ENCODE measurements at regions not wholly inside any gene's neighbourhood (a gene's known extent, or its start where the extent isn't known, plus 50 kb on each side); places are given as distances from the start of the nearest gene placed in this dataset.
A peak's percentile ranks its signal among the peaks of the same experiment; 100 is the strongest.
"Not testable (repeated sequence)": the region's sequence is repeated elsewhere in the genome, so short reads cannot be mapped to it uniquely, and the experiment has no call there.

DNA sequence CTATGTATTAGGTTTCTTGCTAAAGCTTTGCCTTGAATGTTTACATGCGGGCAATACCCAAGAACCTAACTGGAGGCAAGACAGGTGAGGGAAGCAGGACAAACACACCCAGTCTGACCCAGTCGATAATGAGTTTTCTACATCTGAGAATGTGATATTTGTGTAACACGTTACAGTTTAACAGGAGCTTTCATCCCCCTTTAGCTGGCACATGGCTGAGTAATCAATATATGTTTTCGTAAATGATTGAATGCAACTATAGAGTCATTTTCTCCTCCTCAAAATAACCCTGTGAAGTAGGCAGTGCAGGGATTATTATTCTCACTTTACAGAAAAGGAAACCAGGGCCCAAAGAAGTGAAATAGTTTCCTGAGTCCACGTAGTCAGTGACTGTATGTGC is 84.7 kb upstream of the HTR4 start:
- DNase-seq (ENCODE audit: low read depth) = no peak
- TF ChIP-seq, protein P1, sequence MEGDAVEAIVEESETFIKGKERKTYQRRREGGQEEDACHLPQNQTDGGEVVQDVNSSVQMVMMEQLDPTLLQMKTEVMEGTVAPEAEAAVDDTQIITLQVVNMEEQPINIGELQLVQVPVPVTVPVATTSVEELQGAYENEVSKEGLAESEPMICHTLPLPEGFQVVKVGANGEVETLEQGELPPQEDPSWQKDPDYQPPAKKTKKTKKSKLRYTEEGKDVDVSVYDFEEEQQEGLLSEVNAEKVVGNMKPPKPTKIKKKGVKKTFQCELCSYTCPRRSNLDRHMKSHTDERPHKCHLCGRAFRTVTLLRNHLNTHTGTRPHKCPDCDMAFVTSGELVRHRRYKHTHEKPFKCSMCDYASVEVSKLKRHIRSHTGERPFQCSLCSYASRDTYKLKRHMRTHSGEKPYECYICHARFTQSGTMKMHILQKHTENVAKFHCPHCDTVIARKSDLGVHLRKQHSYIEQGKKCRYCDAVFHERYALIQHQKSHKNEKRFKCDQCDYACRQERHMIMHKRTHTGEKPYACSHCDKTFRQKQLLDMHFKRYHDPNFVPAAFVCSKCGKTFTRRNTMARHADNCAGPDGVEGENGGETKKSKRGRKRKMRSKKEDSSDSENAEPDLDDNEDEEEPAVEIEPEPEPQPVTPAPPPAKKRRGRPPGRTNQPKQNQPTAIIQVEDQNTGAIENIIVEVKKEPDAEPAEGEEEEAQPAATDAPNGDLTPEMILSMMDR (IDR thresholded peaks at IDR 0.05; ENCODE audit: insufficient read depth, low read length, poor library complexity, severe bottlenecking) = no peak
- H3K4me3 ChIP-seq (ENCODE audit: low read depth, low read length) = no peak overlapping the region

DNA sequence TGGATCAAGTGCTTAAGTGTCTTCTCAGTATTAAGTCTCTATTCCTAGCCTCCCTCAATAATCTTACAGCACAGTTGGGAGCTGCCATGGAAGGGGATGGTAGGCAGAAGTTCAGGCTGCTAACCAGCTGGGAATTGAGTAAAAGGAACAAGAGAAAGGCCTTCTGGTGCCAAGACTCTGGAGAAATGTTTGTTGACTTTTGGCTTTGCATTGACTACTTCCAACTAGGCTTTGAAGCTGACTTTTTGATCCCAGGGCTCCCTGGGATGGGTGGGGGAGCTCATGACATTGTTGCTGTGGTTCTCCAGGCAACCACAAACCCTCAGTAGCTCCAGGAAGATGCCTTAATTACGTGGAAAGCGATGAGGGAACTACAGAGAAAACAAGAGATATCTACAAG is 85.2 kb upstream of the HTR4 start:
- no peak overlapping the region for H3K4me3 ChIP-seq (ENCODE audit: low read depth, low read length)
- no peak for DNase-seq (ENCODE audit: low read depth)

More for the DNA sequence above, 84.7 kb upstream of the HTR4 start:
- Histone ChIP-seq H3K27me3 (ENCODE audit: control insufficient read depth, insufficient read depth, low read length) (no peaks in the 10 kb centered on the region), H3K36me3 (ENCODE audit: control insufficient read depth, insufficient read depth, low read length) (no peaks in the 10 kb centered on the region)

DNA sequence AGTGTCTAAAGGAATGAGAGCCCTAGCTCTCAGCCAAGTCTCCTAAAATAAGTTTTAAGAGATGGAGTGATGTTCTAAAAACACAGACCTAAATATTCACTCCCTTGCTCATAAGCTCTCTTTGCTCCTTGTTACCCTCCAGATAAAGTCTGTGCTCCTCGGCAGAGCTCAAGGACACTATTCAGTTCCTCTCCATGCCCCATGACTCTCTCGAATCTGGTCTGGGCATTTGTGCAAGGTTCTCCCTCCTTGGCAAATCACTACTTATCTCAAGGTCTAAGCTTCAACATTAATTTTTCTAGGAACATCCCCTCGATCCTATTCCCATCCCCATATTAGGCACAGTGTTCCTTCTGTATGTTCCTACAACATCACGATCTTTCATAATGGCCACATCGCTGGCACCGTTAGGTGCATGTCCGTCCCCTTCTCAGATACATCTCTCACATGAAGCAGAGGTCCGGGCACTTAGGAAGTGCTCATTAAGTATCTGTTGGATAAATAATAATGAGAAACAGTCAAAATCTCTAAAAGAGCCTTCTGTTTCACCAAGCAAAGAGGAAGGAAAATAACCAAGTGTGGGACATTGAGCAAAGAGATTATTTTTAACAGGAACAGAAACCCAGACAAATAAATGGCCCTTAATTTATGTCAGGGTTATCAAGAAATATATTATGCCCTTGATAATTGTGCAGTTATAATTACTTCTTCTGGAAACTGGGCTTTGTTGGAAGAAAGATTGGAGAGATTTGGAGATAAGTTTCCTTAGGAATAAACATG is 85.9 kb upstream of the HTR4 start:
- H3K4me3 ChIP-seq (ENCODE audit: low read depth, low read length) = no peak overlapping the region
- no peaks in the 10 kb centered on the region for H3K36me3 ChIP-seq (ENCODE audit: control insufficient read depth, insufficient read depth, low read length)
- TF ChIP-seq, protein P1 (IDR thresholded peaks at IDR 0.05; ENCODE audit: insufficient read depth, low read length, poor library complexity, severe bottlenecking) = no peak
- H3K27me3 ChIP-seq (ENCODE audit: control insufficient read depth, insufficient read depth, low read length) = no peaks in the 10 kb centered on the region
- no peak for DNase-seq (ENCODE audit: low read depth)

More for the DNA sequence above, 85.2 kb upstream of the HTR4 start:
- H3K27me3 ChIP-seq (ENCODE audit: control insufficient read depth, insufficient read depth, low read length) = no peaks in the 10 kb centered on the region
- TF ChIP-seq, protein P1 (IDR thresholded peaks at IDR 0.05; ENCODE audit: insufficient read depth, low read length, poor library complexity, severe bottlenecking) = no peak
- H3K36me3 ChIP-seq (ENCODE audit: control insufficient read depth, insufficient read depth, low read length) = no peaks in the 10 kb centered on the region

DNA sequence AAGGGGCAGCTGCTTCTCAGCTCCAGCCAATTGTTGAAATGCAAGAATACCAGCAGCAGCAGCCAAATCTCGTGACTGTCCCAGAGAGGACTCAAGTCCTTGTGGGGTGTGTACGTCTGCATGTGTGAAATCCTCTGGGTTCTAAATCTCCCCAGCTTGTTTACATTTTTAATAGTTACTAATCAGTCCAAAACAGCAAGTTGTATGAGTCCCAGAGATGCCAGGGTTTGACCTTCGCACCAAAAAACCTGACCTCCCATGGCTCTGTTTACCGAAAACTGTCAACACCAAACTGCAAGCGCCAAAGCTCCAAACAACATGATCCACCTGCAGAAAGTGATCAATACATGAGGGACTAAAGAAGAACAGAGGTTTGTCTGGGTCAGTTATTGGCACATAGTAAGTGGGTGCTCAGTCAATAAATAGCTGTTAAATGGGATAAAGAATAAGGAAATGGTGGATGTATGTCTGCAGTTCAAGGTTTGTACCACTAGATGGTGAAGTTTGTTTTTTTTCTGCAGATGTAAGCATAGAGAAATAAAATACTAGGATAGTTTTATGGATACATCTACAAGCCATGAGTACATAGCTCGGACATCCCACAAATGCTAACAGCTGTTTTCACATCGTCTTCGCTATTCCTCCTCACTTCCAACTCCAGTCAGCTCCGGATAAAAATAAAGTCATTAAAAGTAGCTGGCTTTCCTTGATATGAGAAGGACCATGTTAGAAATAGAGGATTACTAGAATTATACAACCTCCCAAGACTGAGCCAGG is 85.3 kb upstream of the ADRB2 start:
- H3K36me3 ChIP-seq (ENCODE audit: control insufficient read depth, insufficient read depth, low read length) = no peaks in the 10 kb centered on the region
- TF ChIP-seq, protein P1 (IDR thresholded peaks at IDR 0.05; ENCODE audit: insufficient read depth, low read length, poor library complexity, severe bottlenecking) = peak; percentile 56
- peak; percentile 21 for DNase-seq (ENCODE audit: low read depth)
- no peaks in the 10 kb centered on the region for H3K27me3 ChIP-seq (ENCODE audit: control insufficient read depth, insufficient read depth, low read length)
- no peak overlapping the region for H3K4me3 ChIP-seq (ENCODE audit: low read depth, low read length)

DNA sequence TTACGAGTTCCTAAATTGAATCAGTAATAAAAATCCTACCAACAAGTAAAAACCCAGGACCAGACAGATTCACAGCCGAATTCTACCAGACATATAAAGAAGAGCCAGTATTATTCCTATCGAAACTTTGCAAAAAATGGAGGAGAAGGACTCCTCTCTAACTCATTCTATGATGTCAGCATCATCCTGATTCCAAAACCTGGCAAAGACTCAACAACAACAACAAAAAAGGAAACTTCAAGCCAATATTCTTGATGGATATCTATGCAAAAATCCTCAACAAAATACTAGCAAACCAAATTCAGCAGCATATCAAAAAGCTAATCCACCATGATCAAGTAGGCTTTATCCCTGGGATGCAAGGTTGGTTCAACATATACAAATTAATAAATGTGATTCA is 84.6 kb upstream of the ADRB2 start:
- H3K4me3 ChIP-seq (ENCODE audit: low read depth, low read length); H3K36me3 ChIP-seq (ENCODE audit: control insufficient read depth, insufficient read depth, low read length); H3K27me3 ChIP-seq (ENCODE audit: control insufficient read depth, insufficient read depth, low read length); DNase-seq (ENCODE audit: low read depth): not testable (repeated sequence)

DNA sequence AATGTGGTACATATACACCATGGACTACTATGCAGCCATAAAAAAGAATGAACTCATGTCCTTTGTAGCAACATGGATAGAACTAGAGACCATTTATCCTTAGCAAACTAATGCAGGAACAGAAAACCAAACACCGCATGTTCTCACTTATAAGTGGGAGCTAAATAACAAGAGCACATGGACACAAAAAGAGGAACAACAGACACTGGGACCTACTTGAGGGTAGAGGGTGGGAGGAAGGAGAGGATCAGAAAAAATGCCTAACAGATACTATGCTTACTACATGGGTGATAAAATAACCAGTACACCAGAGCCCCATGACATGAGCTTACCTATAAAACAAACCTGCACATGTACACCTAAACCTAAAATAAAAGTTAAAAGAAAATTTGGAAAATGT is 82.0 kb upstream of the ADRB2 start:
- not testable (repeated sequence) for H3K4me3 ChIP-seq (ENCODE audit: low read depth, low read length); DNase-seq (ENCODE audit: low read depth); H3K27me3 ChIP-seq (ENCODE audit: control insufficient read depth, insufficient read depth, low read length); H3K36me3 ChIP-seq (ENCODE audit: control insufficient read depth, insufficient read depth, low read length)

All from kidney epithelial cell (primary cell).